Breast epithelium (tissue), 4 donors: ENCODE measurements at regions not wholly inside any gene's neighbourhood (a gene's known extent, or its start where the extent isn't known, plus 50 kb on each side); places are given as distances from the start of the nearest gene placed in this dataset.

Experiments
- DNase-seq, 2 donors: peaks; one replicate each; pipeline ENCODE4 v3.0.0-alpha.2; 2019; ENCODE audit warnings: low spot score in 2 of 2
- H3K27ac ChIP-seq, 2 donors: fragments of 200-600 bp; sonication (generic) in 1 of 2; one replicate each; pipeline ENCODE4 v1.5.1; 2016 to 2019; ENCODE audit warnings: mild to moderate bottlenecking in 1 of 2
- H3K27me3 ChIP-seq, 2 donors: fragments of 200-600 bp; sonication (generic) in 1 of 2; one replicate each; pipeline versions ENCODE4 v1.5.1 to v1.6.0; 2017 to 2019; ENCODE audit warnings: control low read depth in 1 of 2, mild to moderate bottlenecking in 1 of 2
- H3K36me3 ChIP-seq: fragments of 200-600 bp; one replicate; pipeline ENCODE4 v1.5.1; 2019
- H3K4me1 ChIP-seq, 2 donors: fragments of 200-600 bp; sonication (generic); one replicate each; pipeline ENCODE4 v1.5.1; 2016 to 2019; ENCODE audit warnings: control low read depth in 1 of 2
- H3K4me3 ChIP-seq, 3 donors: fragments of 200-600 bp; sonication (generic); 1 replicate in 2 of 3; 2 replicates in 1 of 3; pipeline ENCODE4 v1.5.1; 2016 to 2019; ENCODE audit warnings: mild to moderate bottlenecking in 3 of 3, moderate library complexity in 2 of 3
- H3K9me3 ChIP-seq, 2 donors: fragments of 200-600 bp; sonication (generic) in 1 of 2; one replicate each; pipeline ENCODE4 v1.5.1; 2016 to 2019; ENCODE audit warnings: control low read depth in 1 of 2
- POLR2A ChIP-seq: fragments of 450-650 bp; IDR thresholded peaks from one replicate; pipeline ENCODE4 v1.6.1; 2016; ENCODE audit warnings: antibody characterized with exemption, mild to moderate bottlenecking, moderate library complexity
- POLR2AphosphoS5 ChIP-seq, 3 donors: sonication (generic); formaldehyde crosslinking; IDR thresholded peaks; one replicate each; pipeline ENCODE4 v1.6.1; 2017; ENCODE audit warnings: antibody characterized with exemption in 3 of 3
- intact Hi-C: fragments of 100-400 bp; cut with DNase I; formaldehyde crosslinking; loops from one replicate; pipeline ENCODE4 v1.15.1; 2023; ENCODE audit warnings: low total_unique reads
- TF ChIP-seq, protein P1 (sequence below), 3 donors: fragments of 450-650 bp; IDR thresholded peaks; one replicate each; pipeline ENCODE4 v1.5.1; 2016 to 2017; ENCODE audit warnings: antibody characterized with exemption in 3 of 3, mild to moderate bottlenecking in 3 of 3, moderate library complexity in 3 of 3

- Histone ChIP-seq H3K9me3 (no peaks in the 10 kb centered on the region), H3K36me3 (no peaks in the 10 kb centered on the region), H3K27ac (peak overlapping the region; percentile 49 to 81), H3K27me3 (no peaks in the 10 kb centered on the region), H3K4me3 (no peak overlapping the region), H3K4me1 (peaks cover 4 to 6% of the 10 kb centered on the region in 2 donors)
- intact Hi-C loops, result no loop called here
- DNase-seq, result no peak
- TF ChIP-seq, protein P1, sequence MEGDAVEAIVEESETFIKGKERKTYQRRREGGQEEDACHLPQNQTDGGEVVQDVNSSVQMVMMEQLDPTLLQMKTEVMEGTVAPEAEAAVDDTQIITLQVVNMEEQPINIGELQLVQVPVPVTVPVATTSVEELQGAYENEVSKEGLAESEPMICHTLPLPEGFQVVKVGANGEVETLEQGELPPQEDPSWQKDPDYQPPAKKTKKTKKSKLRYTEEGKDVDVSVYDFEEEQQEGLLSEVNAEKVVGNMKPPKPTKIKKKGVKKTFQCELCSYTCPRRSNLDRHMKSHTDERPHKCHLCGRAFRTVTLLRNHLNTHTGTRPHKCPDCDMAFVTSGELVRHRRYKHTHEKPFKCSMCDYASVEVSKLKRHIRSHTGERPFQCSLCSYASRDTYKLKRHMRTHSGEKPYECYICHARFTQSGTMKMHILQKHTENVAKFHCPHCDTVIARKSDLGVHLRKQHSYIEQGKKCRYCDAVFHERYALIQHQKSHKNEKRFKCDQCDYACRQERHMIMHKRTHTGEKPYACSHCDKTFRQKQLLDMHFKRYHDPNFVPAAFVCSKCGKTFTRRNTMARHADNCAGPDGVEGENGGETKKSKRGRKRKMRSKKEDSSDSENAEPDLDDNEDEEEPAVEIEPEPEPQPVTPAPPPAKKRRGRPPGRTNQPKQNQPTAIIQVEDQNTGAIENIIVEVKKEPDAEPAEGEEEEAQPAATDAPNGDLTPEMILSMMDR (IDR thresholded peaks at IDR 0.05), result no peak
- no peak for TF ChIP-seq POLR2A
- TF ChIP-seq POLR2AphosphoS5 (IDR thresholded peaks at IDR 0.05), result no peak
Observed at GRCh38 chr2:237217995-237218616, 132.4 kb downstream of the COPS8 start.

DNA sequence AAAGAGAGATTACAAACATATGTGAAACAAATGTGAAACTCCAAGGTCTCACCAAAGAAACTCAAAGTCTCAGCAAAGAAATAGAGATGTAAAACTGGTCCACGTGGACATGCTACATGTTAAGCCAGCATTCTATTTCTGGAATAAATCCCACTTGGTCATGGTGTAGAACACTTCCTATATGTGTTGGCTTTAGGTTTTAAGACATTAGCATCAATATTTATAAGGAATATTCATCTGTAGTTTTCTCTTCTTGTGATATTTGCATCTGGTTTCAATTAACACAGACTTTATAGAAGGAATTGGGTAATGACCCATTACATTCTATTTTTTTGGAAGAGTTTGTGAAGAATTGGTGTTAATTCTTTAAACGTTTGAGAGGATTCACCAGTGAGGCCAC lies 133.1 kb downstream of the COPS8 start:
- H3K4me3 ChIP-seq, result no peak overlapping the region
- DNase-seq, result no peak
- no peaks in the 10 kb centered on the region for H3K36me3 ChIP-seq
- TF ChIP-seq, protein P1 (IDR thresholded peaks at IDR 0.05), result no peak
- TF ChIP-seq POLR2AphosphoS5 (IDR thresholded peaks at IDR 0.05) (no peak), POLR2A (no peak)
- H3K9me3 ChIP-seq, result no peaks in the 10 kb centered on the region
- H3K27ac ChIP-seq, result peak overlapping the region; percentile 45 to 49
- intact Hi-C loops, result no loop called here
- H3K27me3 ChIP-seq, result no peaks in the 10 kb centered on the region
- peaks cover 4 to 13% of the 10 kb centered on the region in 2 donors for H3K4me1 ChIP-seq

- Histone ChIP-seq H3K36me3 (no peaks in the 10 kb centered on the region), H3K27me3 (no peaks in the 10 kb centered on the region), H3K27ac (no peak overlapping the region), H3K4me3 (no peak overlapping the region), H3K9me3 (no peaks in the 10 kb centered on the region), H3K4me1 (peaks cover 0 to 15% of the 10 kb centered on the region in 2 donors)
- TF ChIP-seq POLR2AphosphoS5 (IDR thresholded peaks at IDR 0.05), result no peak
- TF ChIP-seq, protein P1 (IDR thresholded peaks at IDR 0.05), result no peak
- no peak for TF ChIP-seq POLR2A
- intact Hi-C loops, result no loop called here
- no peak for DNase-seq
Observed at GRCh38 chr2:237219826-237220225, 134.1 kb downstream of the COPS8 start.

DNA sequence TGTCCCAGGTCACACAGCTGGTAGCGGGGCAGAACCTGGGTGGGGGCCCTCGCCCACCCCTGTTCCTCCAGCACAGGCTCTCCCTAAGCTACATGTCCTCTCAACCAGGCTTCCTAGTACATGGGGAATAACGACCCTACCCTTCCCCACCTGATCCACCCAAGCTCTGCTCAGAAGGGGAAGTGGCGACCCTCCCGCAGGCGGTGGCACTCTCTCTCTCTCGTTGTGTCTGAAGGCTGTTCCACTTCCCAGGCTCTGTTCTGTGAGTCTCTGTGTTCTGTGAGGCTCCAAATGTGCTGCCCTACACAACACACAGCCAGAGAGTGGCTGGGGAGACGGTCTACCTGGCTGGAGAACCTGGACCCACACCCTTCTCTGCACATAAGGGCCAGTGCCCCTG lies 135.8 kb downstream of the COPS8 start:
- no peak overlapping the region for H3K4me3 ChIP-seq
- intact Hi-C loops, result no loop called here
- TF ChIP-seq POLR2A (no peak), POLR2AphosphoS5 (IDR thresholded peaks at IDR 0.05) (no peak)
- TF ChIP-seq, protein P1 (IDR thresholded peaks at IDR 0.05), result no peak
- no peaks in the 10 kb centered on the region for H3K9me3 ChIP-seq
- H3K27ac ChIP-seq, result peak overlapping the region; percentile 46 to 79
- H3K36me3 ChIP-seq, result no peaks in the 10 kb centered on the region
- H3K4me1 ChIP-seq, result peaks cover 0 to 15% of the 10 kb centered on the region in 2 donors
- DNase-seq, result no peak
- no peaks in the 10 kb centered on the region for H3K27me3 ChIP-seq

- intact Hi-C loops, result no loop called here
- no peak for TF ChIP-seq POLR2A
- TF ChIP-seq POLR2AphosphoS5 (IDR thresholded peaks at IDR 0.05), result no peak
- TF ChIP-seq, protein P1 (IDR thresholded peaks at IDR 0.05), result no peak
- Histone ChIP-seq H3K27ac (peak overlapping the region; percentile 69 to 79), H3K27me3 (no peaks in the 10 kb centered on the region), H3K4me1 (peaks cover 0 to 15% of the 10 kb centered on the region in 2 donors), H3K36me3 (no peaks in the 10 kb centered on the region), H3K4me3 (no peak overlapping the region), H3K9me3 (no peaks in the 10 kb centered on the region)
- DNase-seq, result no peak
Observed at GRCh38 chr2:237222178-237222577, 136.5 kb downstream of the COPS8 start.
